AG20443 (cell line): ENCODE measurements at regions not wholly inside any gene's neighbourhood (a gene's known extent, or its start where the extent isn't known, plus 50 kb on each side); places are given as distances from the start of the nearest gene placed in this dataset.

Experiments used
- DNase-seq: peaks from one replicate; pipeline ENCODE4 v3.0.0; 2012; ENCODE audit warnings: low spot score, mixed read lengths

DNA sequence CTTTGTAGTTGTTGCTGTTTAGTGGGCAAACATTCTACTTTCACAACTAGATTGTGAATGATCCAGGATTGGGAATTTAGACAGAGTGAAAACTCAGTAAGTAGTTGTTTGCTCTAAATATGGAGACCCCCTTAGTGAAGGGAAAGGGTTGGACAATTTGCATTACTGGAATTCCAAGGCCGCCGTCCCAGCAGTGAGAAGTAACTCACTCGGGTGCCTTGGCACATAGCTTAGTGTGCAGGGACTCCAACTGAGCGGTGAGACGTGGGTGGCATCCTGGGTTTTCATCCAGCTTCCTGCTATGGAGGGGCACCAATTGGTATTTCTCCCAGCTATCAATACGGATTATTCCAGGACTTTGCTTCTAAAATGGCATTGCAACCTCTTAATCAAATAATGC lies 69.7 kb upstream of the FCN1 start:
- DNase-seq: no peak

DNA sequence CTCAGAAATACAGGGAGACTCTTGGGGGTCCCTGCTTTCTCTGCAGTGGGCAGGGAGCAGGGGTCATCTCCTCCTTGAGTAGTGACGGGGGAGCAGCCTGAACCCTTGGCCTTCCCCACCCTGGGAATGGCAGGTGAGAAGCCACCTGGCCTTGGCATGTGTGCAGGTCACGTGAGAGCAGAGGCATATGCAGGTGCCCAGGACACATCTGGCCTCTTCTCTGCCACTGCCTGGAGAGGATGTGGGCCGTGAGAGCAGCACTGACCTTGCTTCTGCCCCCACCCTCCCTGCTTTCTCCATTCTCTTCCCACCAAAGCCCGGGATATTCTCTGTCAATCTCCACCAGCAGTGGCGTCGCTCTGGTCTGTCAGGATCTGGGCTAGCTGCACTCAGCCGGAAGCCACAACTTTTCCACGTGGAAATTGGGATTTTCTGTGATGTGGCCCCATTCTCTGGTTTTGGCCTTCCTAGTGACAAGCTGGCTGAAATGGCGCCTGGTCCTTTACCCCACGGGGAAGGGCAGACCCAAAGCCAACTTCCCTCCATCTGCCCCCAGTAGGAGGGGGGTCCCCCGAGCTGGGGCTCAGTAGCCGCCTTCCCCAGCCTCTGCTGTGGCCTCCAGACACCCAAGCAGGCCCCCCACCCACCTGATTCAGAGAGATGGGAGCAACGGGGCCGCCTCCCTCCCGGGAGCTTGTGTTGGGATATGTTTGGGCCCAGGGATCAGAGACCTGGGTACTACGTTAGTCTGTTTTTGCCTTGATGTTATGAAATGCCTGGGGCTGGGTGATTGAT lies 70.4 kb upstream of the FCN1 start:
- DNase-seq: no peak

DNA sequence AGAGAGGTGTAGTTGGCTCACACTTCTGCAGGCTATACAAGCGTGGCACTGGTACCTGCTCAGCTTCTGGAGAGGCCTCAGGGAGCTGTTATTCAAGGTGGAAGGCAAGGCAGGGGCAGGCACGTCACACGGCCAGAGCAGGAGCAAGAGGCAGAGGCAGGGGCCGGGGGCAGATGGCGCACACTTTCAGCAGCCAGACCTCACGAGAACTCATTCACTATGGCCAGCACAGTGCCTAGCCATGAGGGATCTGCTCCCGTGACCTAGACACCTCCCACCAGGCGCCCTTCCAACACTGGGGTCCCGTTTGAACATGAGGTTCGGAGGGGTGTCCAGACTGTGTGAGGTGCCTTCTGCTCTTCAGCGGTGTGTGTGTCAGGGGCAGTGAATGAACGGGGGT lies 71.0 kb upstream of the FCN1 start:
- no peak for DNase-seq

DNA sequence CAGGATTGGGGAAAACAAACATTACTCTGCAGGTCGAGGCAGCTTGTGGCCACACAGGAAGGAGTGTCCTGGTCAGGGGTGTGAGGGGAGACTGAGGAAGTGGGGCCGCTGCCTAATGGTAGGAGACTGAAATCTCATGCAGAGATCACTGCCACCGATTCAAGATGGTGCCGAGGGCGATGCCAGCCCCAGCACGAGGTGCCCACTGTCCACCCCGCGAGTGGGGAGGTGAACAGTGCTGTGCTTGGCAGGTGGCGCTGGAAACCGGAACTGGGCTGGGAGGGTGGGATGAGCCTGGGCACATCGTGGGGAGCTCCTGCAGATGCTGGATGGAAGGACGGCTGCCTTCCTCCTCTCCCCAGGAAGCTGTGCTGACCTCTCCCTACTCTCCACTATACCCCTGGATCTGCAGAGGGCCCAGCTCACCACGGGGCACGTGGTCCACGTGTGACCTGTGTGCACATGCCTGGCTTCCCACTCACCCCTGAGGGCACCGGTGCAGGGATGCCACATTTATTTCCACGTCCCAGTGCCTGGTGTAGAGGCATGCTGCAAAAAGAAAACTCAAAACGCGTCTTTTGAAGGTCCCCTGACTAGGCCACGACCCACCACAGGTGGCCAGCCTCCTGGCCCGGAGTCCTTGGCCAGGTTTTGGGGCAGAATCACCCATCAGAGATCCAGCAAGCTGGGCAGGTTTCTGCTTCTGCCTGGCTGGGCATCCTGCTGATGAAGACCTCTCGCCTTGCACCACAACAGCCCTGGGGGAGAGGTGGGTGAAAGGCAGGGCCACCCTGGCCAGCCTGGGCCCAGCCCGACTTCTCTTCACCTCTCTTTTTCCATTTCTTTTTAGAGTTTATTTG lies 71.7 kb upstream of the FCN1 start:
- DNase-seq: no peak

DNA sequence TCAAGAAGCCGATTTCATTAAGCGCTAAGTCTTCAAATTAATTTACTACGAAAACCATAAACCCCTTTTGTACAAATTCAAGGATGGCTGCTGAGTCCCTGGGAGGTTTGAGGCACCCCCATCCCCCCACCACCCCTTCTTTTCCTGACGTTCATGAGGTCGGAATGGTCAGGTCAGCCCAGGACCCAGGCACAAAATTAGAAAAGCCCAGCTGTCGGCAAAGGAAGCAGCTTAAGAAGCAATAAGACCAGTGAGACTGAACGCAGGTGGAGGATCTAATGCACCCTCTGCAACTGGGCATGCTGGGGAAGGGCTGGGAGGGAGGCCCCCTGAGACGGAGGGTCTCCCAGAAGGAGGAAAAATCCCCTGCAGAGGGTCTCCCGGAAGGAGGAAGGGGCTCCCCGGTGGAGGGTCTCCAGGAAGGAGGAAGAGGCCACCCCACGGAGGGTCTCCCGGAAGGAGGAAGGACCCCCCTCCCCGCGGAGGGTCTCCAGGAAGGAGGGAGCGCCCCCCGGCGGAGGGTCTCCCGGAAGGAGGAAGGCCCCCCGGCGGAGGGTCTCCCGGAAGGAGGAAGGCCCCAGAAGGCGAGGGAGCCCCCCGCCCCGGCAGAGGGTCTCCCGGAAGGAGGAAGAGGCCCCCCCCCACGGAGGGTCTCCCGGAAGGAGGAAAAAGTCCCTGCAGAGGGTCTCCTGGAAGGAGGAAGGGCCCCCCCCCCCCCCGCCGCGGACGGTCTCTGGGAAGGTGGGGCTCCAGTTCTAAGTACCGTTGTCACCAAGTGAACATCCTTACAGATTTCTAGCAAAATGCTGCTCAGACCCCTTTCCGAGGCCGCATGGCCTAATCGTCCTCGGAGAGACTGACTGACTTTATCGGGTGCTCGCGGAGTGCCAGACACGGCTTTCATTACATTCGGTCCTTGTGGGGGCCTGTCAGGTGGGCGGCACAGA lies 74.4 kb upstream of the FCN1 start:
- no peak for DNase-seq

DNA sequence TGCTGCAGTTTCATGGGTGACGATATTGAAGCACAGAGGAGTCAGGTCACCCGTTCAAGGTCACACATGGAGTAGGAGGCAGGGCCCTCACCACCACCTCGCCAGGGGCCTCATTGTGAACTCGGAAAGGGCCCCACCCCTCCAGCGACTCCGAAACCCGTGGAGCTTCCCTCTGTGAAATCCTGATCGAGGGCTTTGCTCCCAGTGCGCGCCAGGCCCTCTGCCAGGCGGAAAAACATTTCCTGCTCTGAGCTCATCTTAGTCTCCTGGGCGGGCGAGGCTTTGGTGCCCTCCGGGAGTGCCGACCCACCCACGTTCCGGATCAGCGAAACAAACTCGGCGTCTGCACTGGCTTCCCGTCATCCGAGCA lies 75.0 kb upstream of the FCN1 start:
- peak; percentile 54 for DNase-seq

DNA sequence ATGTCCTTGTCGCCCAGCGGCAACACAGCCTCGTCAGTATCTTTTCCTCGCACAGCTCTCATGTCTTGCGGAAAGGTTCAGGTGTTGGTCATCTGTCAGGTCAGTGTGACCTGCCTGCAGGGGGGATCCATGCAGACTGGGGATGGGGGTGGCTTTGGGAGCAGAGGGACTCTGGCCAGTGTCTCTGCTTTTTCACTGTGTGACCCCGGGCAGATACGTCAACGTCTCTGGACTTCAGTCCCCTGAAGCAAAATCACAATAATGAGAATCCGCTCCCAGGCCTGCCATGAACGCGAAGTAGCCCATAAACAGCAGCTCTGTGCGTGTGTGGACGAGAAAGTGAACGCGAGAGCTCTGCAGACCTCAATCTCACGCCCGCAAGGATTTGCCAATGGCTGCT lies 75.7 kb upstream of the FCN1 start:
- DNase-seq: no peak

DNA sequence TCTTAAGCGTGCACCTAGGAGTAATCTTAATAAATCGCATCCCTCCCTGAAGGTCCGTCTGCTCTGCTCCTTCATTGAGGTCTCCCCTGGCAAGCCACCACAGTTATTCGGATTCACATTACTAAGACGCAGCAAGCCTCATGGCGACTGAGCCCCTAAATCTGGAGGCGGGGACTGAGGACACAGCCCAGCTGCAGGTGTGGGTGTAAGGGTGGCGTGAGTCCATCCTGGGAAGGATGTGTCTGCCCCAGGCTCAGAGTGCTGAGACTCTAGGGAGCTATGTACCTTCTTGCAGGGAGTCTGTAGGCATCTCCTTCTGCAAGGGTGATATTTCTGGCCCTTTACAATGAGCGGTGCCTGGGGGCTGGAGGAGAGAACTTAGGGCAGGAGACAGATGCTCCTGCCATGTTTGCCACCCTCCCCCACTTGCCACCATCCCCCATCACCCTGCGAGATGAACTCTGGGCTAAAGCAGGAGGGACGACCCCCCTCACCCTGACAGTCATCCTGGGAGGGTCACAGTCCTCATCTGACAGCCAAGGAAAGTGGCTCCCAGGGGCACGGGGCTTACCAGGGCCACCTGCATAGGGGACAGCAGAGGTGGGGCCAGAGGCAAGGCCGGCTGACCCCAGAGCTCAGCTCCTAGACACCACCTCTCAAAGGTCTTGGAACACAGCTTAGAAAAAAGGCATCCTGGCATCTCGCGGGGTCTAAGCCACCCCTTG lies 76.4 kb upstream of the FCN1 start:
- DNase-seq: no peak

DNA sequence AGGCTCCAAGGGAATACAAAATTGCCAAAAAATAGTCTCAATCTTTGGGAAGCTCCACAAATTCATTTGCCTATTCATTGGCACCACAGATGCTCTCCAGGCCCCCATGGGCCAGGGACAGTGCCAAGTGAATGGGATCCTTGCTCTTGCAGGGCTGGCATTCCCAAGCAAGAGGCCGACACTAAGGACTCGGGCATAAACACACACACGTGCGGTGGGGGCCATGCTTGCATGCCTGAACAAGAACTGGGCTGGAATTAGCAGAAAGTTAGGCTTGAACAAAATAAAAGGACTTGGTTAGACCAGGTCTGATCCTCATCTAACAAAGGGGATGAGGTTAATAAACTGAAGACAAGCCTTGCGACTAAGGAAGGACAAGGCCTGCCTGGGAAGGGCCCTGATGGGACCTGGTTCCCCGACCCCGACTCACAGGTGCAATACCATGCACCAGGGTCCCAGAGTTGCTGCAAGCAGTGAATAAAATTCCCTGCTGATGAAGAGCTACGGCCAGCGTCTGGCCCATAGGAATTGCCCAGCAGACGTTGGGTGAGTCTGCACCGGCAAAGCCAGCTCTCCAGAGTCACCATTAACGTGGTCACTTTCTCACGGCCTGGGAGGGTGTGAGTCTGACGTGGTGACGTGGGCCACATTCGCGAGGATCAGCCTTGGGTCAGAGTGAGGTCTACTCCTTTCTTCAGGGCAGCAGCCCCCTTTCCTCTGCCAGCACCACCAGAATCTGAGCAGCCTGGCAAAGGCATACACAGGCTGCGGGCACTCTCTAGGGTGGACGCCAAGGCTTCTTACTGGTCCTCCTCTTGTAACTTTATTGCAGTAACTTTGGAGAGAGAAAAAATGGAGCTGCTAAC lies 77.4 kb upstream of the FCN1 start:
- DNase-seq: no peak

DNA sequence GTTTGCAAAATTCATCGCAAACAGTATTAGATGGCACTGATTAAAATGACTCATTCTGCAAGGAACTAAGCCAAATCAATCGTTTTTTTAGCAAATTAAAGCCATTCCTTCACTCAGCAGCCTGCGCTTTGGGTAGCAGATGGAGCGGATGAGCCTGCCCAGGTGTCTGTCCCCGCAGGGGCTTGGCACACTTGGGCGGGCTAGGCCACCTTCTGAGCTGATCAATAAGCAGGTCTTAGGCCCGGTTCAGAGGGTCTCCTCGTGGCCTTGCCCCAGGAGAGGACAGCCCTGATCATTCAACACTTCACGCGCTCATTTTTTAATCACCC lies 78.0 kb upstream of the FCN1 start:
- no peak for DNase-seq

DNA sequence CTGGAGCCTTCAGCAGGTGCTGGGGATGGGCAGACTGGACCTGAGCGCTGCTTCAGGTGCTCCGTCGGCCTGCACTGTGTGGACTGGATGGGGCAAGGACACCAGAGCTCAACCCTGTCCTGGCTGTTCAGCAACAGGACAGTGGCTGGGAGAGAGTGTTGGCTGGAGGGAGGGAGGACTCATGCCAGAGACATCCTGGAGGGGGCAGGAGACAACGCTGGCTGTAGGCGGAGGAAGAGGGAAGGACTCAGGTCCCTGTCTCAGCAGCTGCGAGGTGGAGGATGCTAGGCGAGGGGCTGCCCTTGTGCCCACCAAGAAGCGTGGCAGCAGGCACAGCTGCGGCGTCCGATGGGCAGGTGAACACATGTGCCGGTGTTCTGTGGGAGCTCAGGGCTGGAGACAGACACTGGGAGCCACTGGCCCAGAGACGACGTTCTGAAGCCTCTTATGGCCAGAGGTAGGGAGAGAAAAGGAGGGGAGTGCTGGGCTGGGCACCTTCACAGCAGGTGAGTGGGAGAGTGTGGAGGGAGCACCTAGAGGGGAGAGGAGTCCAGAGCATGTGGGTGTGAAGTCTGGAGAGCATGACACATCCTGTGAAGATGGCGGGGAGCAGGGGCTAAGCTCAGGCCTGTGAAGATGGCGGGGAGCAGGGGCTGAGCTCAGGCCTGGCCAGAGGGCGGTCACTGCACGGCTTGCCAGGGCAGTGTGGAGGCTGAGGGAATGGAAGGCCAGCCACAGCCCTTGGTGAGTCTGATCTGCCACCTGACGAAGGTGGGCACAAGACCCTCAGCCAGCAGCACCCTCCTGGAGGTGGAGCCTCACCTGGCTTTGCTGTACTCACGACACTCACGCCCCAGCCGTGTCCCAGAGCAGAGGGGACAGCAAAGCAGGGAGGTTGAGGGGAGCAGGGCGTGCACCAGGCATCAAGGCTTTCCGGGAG lies 79.1 kb upstream of the FCN1 start:
- no peak for DNase-seq

DNA sequence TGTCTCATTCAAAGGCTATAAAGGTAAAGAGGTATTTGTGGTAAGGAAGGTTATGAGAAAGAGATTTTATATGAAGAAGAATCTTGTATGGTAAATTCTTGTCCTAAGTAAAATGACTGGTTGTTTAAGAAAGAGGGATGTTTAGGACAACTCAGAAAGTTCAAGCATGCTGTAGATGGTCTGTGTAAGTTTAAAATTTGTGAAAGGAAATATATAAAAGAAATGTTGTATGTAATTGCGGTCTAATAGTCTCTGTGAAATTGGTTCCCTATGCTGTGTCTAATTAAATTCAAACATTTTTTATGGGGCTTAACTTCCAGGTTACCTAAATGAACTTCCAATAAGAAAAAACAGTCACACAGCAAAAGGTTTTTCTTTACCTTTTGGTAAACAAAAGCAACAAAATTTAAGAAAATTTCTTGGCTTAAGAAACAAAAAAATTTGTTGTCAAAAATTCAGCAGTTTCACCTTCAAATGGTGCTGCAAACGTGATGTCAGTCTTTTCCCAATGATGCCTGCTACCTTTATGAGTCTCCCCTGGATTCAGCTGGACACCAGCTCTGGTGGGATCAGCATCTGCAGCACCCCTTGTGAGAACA lies 83.0 kb upstream of the FCN1 start:
- no peak for DNase-seq

DNA sequence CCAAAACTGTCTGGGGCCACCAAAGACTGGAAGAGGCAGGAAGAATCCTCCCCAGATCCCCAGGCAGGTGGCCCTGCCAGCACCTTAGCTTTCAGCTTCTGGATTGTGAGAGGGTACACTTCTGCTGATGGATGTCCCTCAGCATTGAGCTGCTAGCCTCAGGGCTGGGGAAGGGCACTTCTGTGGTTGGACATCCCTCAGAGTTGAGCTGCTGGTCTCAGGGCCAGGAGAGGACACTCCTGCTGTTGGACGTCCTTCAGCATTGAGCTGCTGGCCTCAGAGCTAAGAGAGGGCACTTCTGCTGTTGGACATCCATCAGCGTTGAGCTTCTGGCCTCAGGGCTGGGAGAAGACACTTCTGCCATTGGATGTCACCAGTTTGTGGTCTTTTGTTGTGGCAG lies 83.8 kb upstream of the FCN1 start:
- no peak for DNase-seq

DNA sequence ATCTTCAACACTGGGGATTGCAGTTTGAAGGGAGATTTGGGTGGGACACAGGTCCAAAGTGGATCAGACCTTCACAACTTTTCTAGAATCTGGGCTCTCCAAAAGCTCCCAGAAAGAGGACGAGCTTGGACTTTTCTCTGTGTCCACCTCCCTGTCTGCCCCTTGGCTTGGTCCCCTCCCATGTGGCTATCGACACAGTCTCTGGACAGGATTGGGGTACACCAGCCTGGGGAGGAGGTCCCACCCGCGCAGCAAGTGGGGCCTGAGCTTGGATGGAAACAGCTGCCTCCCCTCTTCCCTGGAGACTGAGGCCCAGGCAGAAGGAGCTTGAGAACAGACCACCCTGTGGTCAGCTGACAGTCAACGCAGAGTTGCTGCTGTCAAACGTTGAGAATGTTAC lies 84.6 kb upstream of the FCN1 start:
- DNase-seq: no peak

DNA sequence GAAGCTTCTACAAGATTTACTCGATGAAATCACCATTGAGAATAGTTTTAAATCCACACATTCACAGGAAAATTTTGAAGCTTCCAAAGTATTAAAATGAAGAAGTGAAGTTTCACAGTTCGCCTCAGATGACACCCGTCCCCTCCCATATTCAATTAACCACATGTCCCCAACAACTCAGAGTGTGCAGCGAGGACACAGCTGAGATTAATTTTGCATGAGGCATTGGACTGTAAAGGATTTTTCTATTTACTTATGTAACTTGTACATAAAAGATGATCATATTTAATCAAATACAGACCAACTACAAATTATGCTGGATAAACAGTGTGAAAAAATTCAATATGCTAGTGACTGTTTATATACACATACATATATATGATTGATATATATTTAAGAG lies 84.7 kb upstream of the OLFM1 start:
- DNase-seq: no peak

DNA sequence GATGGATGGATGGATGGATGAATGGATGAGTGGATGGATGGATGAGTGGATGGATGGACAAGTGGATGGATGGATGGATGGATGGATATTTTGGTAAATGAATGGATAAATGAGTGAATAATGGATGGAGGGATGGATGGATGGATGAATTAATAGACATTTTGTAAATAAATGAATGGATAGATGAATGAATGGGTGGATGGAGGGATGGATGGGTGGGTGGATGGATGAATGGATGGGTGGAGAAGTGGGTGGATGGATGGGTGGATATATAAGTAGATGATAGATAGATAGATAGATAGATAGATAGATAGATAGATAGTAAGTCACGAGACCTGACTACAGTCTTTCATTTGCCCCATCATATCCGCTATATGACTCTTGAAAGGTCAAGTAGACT lies 82.7 kb upstream of the OLFM1 start:
- no peak for DNase-seq

DNA sequence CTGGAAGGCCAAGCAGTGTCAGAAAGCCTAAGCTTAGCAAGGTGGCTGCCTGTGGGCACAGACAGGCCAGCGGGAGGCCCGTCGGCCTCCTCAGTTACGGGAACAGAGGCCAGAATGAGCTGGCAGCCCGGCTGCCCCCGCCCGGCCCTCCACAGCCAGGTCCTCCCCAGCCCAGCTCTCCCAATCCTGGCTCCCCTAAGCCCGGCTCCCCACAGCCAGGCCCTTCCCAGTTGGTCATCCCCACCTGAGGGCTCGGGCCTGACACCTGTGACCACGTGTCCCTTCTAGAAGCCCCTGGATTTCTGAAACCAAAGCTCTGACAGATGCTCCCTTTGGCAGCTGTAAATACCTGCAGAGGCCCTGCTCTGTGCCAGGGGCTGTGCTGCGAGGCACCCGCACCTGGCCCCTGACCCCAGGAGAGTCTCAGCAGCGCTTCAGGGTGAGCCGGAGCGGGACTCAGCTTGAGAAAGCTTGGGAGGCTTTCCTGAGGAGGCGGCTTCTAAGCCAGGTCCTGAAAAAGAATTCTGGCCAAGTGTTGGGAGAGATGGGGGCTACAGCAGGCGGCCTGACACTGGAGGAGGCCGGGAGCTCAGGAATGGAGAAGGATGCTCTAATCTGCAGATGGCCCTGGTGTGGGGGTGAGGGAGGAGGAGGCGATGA lies 80.4 kb upstream of the OLFM1 start:
- no peak for DNase-seq

DNA sequence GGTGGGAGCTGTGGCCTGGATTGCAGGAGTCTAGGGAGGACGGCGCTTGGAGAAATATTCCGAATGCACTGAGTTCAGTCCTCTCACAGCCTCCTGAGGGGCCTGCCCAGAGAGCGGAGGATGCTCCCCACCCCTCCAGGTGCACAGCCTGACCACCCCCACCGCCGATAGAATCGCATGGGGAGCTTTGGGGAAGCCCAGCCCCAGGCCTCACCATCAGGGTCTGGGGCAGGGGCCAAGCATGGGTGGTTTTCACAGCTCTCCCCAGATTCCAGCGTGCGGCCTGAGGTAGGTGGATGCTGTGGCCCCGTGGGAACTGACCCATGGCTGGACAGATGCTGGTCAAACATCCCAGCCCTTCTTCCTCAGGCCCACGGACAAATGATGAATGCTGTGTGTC lies 79.9 kb upstream of the OLFM1 start:
- no peak for DNase-seq

DNA sequence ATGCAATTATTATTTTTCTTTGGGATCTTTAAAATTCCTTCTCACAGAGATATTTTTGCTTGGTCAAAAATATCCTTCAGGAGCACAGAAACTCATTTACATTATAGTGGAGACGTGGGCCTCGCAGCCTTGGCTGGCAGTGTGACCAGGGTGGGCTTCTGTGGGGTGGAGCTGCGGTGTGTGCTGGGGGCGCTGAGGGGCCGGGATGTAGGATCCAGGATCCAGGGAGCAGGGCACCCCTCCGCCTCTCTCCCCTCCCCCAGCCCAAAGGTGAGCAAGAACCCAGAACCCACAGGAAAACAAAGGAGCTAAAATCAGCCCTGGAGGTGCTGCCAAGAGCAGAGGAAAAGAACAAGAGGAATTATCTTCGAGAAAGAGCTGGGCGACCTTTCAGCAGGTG lies 79.1 kb upstream of the OLFM1 start:
- no peak for DNase-seq
